ENCODE measurements at regions not wholly inside any gene's neighbourhood (a gene's known extent, or its start where the extent isn't known, plus 50 kb on each side); places are given as distances from the start of the nearest gene placed in this dataset.

- H3K27ac Mint-ChIP-seq, result no peak overlapping the region
- no peaks in the 10 kb centered on the region for H3K27me3 Mint-ChIP-seq (ENCODE audit: low read depth)
- CTCF ChIA-PET, result interaction anchor here (0.7 to 1.5 kb wide), 8 partner anchors 26 to 162 kb away, joined by 3 to 7 read pairs (median 3); no protein-coding TSS in a partner anchor
Observed at GRCh38 chr3:56856752-56857151, 55.0 kb upstream of the ARHGEF3 start.

GRCh38 chr3:56855856-56856512, 54.2 kb upstream of the ARHGEF3 start:
- intact Hi-C loops (cut with micrococcal nuclease), result loop anchor here (1.0 to 2.0 kb wide), 3 partner anchors 60 to 153 kb away; no protein-coding TSS in a partner anchor
- peak; percentile 62 for DNase-seq
- Mint-ChIP-seq H3K27me3 (ENCODE audit: low read depth) (no peaks in the 10 kb centered on the region), H3K36me3 (ENCODE audit: low read depth) (no peaks in the 10 kb centered on the region), H3K4me1 (ENCODE audit: low read depth) (peaks cover 45% of the 10 kb centered on the region), H3K4me3 (no peak overlapping the region), H3K9me3 (no peaks in the 10 kb centered on the region), H3K27ac (no peak overlapping the region)
- CTCF ChIA-PET, result interaction anchor here (0.7 to 1.5 kb wide), 5 partner anchors 27 to 132 kb away, joined by 3 to 7 read pairs (median 4); no protein-coding TSS in a partner anchor

More at GRCh38 chr3:56856752-56857151, 55.0 kb upstream of the ARHGEF3 start:
- intact Hi-C loops (cut with micrococcal nuclease), result loop anchor here (1.0 to 2.0 kb wide), 3 partner anchors 60 to 154 kb away; no protein-coding TSS in a partner anchor
- H3K36me3 Mint-ChIP-seq (ENCODE audit: low read depth), result no peaks in the 10 kb centered on the region
- H3K4me3 Mint-ChIP-seq, result no peak overlapping the region
- peaks cover 52% of the 10 kb centered on the region for H3K4me1 Mint-ChIP-seq (ENCODE audit: low read depth)
- no peak for DNase-seq
- H3K9me3 Mint-ChIP-seq, result no peaks in the 10 kb centered on the region

GRCh38 chr3:56854856-56855611, 53.3 kb upstream of the ARHGEF3 start:
- CTCF ChIA-PET, result interaction anchor here (0.7 to 1.5 kb wide), 2 partner anchors 30 to 60 kb away, joined by 3 read pairs; no protein-coding TSS in a partner anchor
- Mint-ChIP-seq H3K27ac (no peak overlapping the region), H3K27me3 (ENCODE audit: low read depth) (no peaks in the 10 kb centered on the region), H3K36me3 (ENCODE audit: low read depth) (no peaks in the 10 kb centered on the region), H3K4me3 (no peak overlapping the region), H3K4me1 (ENCODE audit: low read depth) (peaks cover 36% of the 10 kb centered on the region), H3K9me3 (no peaks in the 10 kb centered on the region)
- intact Hi-C loops (cut with micrococcal nuclease), result no loop called here
- DNase-seq, result no peak

GRCh38 chr3:56851966-56852884, 50.5 kb upstream of the ARHGEF3 start:
- DNase-seq, result no peak
- H3K27ac Mint-ChIP-seq, result no peak overlapping the region
- no peaks in the 10 kb centered on the region for H3K9me3 Mint-ChIP-seq
- H3K4me3 Mint-ChIP-seq, result no peak overlapping the region
- H3K27me3 Mint-ChIP-seq (ENCODE audit: low read depth), result no peaks in the 10 kb centered on the region
- peaks cover 30% of the 10 kb centered on the region for H3K4me1 Mint-ChIP-seq (ENCODE audit: low read depth)
- H3K36me3 Mint-ChIP-seq (ENCODE audit: low read depth), result no peaks in the 10 kb centered on the region
- CTCF ChIA-PET, result interaction anchor here (0.8 to 1.0 kb wide), 3 partner anchors 12 to 36 kb away, joined by 3 read pairs; no protein-coding TSS in a partner anchor
- intact Hi-C loops (cut with micrococcal nuclease), result no loop called here

Measured in activated naive CD4-positive, alpha-beta T cell treated with anti-CD3 and anti-CD28 coated beads for 36 hours (primary cell).